PC-9 (cell line): ENCODE measurements at regions not wholly inside any gene's neighbourhood (a gene's known extent, or its start where the extent isn't known, plus 50 kb on each side); places are given as distances from the start of the nearest gene placed in this dataset.

Experiments
- BruUV-seq: library from RNA; stranded (reverse); fragments of 400-500 nt; replicated peaks from 2 replicates; lab custom pipeline; 2021; lab: Mats Ljungman, UMichigan
- CTCF ChIA-PET: fragments of 300-600 bp; sonication (Branson Sonifier 250); formaldehyde crosslinking; loops from one replicate; lab custom pipeline; 2022; ENCODE audit warnings: antibody characterized with exemption; lab: Charles Lee
- POLR2A ChIA-PET: fragments of 300-600 bp; sonication (Branson Sonifier 250); formaldehyde crosslinking; loops from one replicate; lab custom pipeline; 2022; ENCODE audit warnings: antibody characterized with exemption; ENCODE audit not compliant: unreplicated experiment; lab: Charles Lee
- DNase-seq, 2 experiments: peaks; one replicate each; pipeline versions ENCODE4 v3.0.0 to v3.0.0-alpha.2; 2015 to 2022; ENCODE audit warnings: mixed read lengths in 1 of 2
- H2AFZ ChIP-seq: fragments of 200-600 bp; sonication (generic); 2 replicates; pipeline ENCODE4 v1.8.1; 2017; ENCODE audit warnings: antibody characterized with exemption
- H3F3A ChIP-seq: fragments of 200-600 bp; sonication (generic); 2 replicates; pipeline ENCODE4 v1.8.1; 2017; ENCODE audit warnings: antibody characterized with exemption, mild to moderate bottlenecking, low read depth; ENCODE audit not compliant: insufficient read depth
- H3K27ac ChIP-seq: fragments of 200-600 bp; sonication (generic); 2 replicates; pipeline ENCODE4 v1.6.1; 2016; ENCODE audit warnings: mixed run types
- H3K27me3 ChIP-seq: fragments of 200-600 bp; sonication (generic); 2 replicates; pipeline ENCODE4 v1.6.1; 2016; ENCODE audit warnings: low read depth, mixed run types; ENCODE audit not compliant: insufficient read depth
- H3K36me3 ChIP-seq: fragments of 200-600 bp; sonication (generic); 2 replicates; pipeline ENCODE4 v1.6.1; 2016; ENCODE audit warnings: low read depth, mixed run types
- H3K4me1 ChIP-seq: fragments of 200-600 bp; sonication (generic); replicated peaks from 2 replicates; pipeline ENCODE4 v1.6.1; 2016; ENCODE audit warnings: mixed run types; ENCODE audit not compliant: insufficient read depth
- H3K4me2 ChIP-seq: fragments of 200-600 bp; sonication (generic); 2 replicates; pipeline ENCODE4 v1.6.1; 2017; ENCODE audit warnings: mixed run types
- H3K4me3 ChIP-seq: fragments of 200-600 bp; sonication (generic); 2 replicates; pipeline ENCODE4 v1.6.1; 2016; ENCODE audit warnings: mixed run types
- H3K79me2 ChIP-seq: fragments of 200-600 bp; sonication (generic); 2 replicates; pipeline ENCODE4 v1.6.1; 2017; ENCODE audit warnings: low read depth, mixed run types
- H3K9me2 ChIP-seq: fragments of 200-600 bp; sonication (generic); 2 replicates; pipeline ENCODE4 v1.8.1; 2017; ENCODE audit warnings: mild to moderate bottlenecking; ENCODE audit not compliant: insufficient read depth
- H3K9me3 ChIP-seq: fragments of 200-600 bp; sonication (generic); 2 replicates; pipeline ENCODE4 v1.8.1; 2016; ENCODE audit warnings: low read depth; ENCODE audit not compliant: insufficient read depth
- H4K20me1 ChIP-seq: fragments of 200-600 bp; sonication (generic); 2 replicates; pipeline ENCODE4 v1.8.1; 2017; ENCODE audit not compliant: insufficient read depth
- CTCF ChIP-seq: fragments of 200-600 bp; sonication (generic); conservative IDR thresholded peaks from 2 replicates; pipeline ENCODE4 v1.6.1; 2017; ENCODE audit warnings: mixed run types, antibody characterized with exemption, mild to moderate bottlenecking, moderate library complexity
- EZH2 ChIP-seq: fragments of 200-600 bp; sonication (generic); IDR thresholded peaks from 2 replicates; pipeline ENCODE4 v1.8.0; 2017; ENCODE audit warnings: antibody characterized with exemption, low read depth
- intact Hi-C: fragments of 100-400 bp; cut with micrococcal nuclease; formaldehyde crosslinking; loops from one replicate; pipeline ENCODE4 v1.10.0; 2022; ENCODE audit not compliant: unreplicated experiment

GRCh38 chr5:20572614-20573013 lies 584.6 kb upstream of the CDH18 start:
- Histone ChIP-seq H3K4me3 (no peak overlapping the region), H3K27ac (no peak overlapping the region), H3K4me2 (no peak overlapping the region), H2AFZ (no peak overlapping the region), H3K27me3 (no peaks in the 10 kb centered on the region), H3K36me3 (no peaks in the 10 kb centered on the region), H3K79me2 (no peaks in the 10 kb centered on the region), H3F3A (no peaks in the 10 kb centered on the region), H3K9me3 (no peaks in the 10 kb centered on the region), H4K20me1 (no peaks in the 10 kb centered on the region), H3K4me1 (peaks cover 10% of the 10 kb centered on the region; the same call in 1 of the 2 replicates), H3K9me2 (no peaks in the 10 kb centered on the region)
- ChIA-PET POLR2A (interaction anchor here (0.6 to 0.7 kb wide), 3 partner anchors 127 to 1801 kb away, joined by 3 to 6 read pairs (median 6); no protein-coding TSS in a partner anchor), CTCF (interaction anchor here (0.5 to 1.2 kb wide), 6 partner anchors 18 to 1354 kb away, joined by 3 to 4 read pairs (median 3); no protein-coding TSS in a partner anchor)
- intact Hi-C loops: loop anchor here (10.0 kb wide), 1 partner anchor 788 kb away; no protein-coding TSS in a partner anchor
- TF ChIP-seq EZH2 (no peak), CTCF (peak; percentile 25; the same call in 1 of the 2 replicates)
- DNase-seq: peak in 1 of 2 experiments; percentile 78
- BruUV-seq: no TSS peak

GRCh38 chr5:20570486-20570885 lies 582.5 kb upstream of the CDH18 start:
- Histone ChIP-seq H3K4me3 (no peak overlapping the region), H3K4me2 (no peak overlapping the region), H3F3A (no peaks in the 10 kb centered on the region), H3K27ac (no peak overlapping the region), H3K9me2 (no peaks in the 10 kb centered on the region), H3K36me3 (no peaks in the 10 kb centered on the region), H3K79me2 (no peaks in the 10 kb centered on the region), H3K4me1 (peaks cover 10% of the 10 kb centered on the region; the same call in 1 of the 2 replicates), H2AFZ (no peak overlapping the region), H3K9me3 (no peaks in the 10 kb centered on the region), H4K20me1 (no peaks in the 10 kb centered on the region), H3K27me3 (no peaks in the 10 kb centered on the region)
- POLR2A ChIA-PET: no interaction called here
- no peak for DNase-seq
- CTCF ChIA-PET: no interaction called here
- TF ChIP-seq CTCF (no peak), EZH2 (no peak)
- BruUV-seq: no TSS peak
- intact Hi-C loops: loop anchor here (10.0 kb wide), 1 partner anchor 786 kb away; no protein-coding TSS in a partner anchor

- Histone ChIP-seq H3K9me2 (no peaks in the 10 kb centered on the region), H2AFZ (no peak overlapping the region), H3K36me3 (no peaks in the 10 kb centered on the region), H3F3A (no peaks in the 10 kb centered on the region), H3K9me3 (no peaks in the 10 kb centered on the region), H3K27me3 (no peaks in the 10 kb centered on the region), H3K27ac (no peak overlapping the region), H4K20me1 (no peaks in the 10 kb centered on the region), H3K79me2 (no peaks in the 10 kb centered on the region), H3K4me1 (no peaks in the 10 kb centered on the region), H3K4me3 (no peak overlapping the region), H3K4me2 (no peak overlapping the region)
- BruUV-seq: no TSS peak
- DNase-seq: no peak
- intact Hi-C loops: no loop called here
- CTCF ChIA-PET: no interaction called here
- POLR2A ChIA-PET: no interaction called here
- no peak for TF ChIP-seq EZH2
- TF ChIP-seq CTCF: no peak
Observed at GRCh38 chr5:20562544-20562943, 574.5 kb upstream of the CDH18 start.
